H9 (cell line): ENCODE measurements at regions not wholly inside any gene's neighbourhood (a gene's known extent, or its start where the extent isn't known, plus 50 kb on each side); places are given as distances from the start of the nearest gene placed in this dataset.

Source experiments
- DNase-seq: peaks from one replicate; pipeline ENCODE4 v3.0.0-alpha.2; 2017
- H2AFZ ChIP-seq: one replicate; pipeline ENCODE4 v1.6.1; 2013; ENCODE audit warnings: mild to moderate bottlenecking, low read length, control low read depth, moderate library complexity
- H2AK5ac ChIP-seq: 2 replicates; pipeline ENCODE4 v1.6.1; 2013; ENCODE audit warnings: low read length, control low read depth, mixed read lengths; ENCODE audit not compliant: insufficient read length
- H2BK120ac ChIP-seq: one replicate; pipeline ENCODE4 v1.6.1; 2013; ENCODE audit warnings: low read depth, mild to moderate bottlenecking, low read length, control low read depth, inconsistent platforms; ENCODE audit not compliant: poor library complexity, severe bottlenecking
- H2BK12ac ChIP-seq: 2 replicates; pipeline ENCODE4 v1.6.1; 2013; ENCODE audit warnings: low read length, control low read depth, mixed read lengths, low read depth; ENCODE audit not compliant: insufficient read length
- H2BK15ac ChIP-seq: 2 replicates; pipeline ENCODE4 v1.6.1; 2013; ENCODE audit warnings: low read depth, low read length, control low read depth
- H2BK20ac ChIP-seq: one replicate; pipeline ENCODE4 v1.6.1; 2013; ENCODE audit warnings: low read depth, mild to moderate bottlenecking, low read length, control low read depth, inconsistent platforms; ENCODE audit not compliant: poor library complexity, severe bottlenecking
- H2BK5ac ChIP-seq: 2 replicates; pipeline ENCODE4 v1.6.1; 2013; ENCODE audit warnings: low read length, control low read depth, mixed read lengths; ENCODE audit not compliant: insufficient read length
- H3K14ac ChIP-seq: 2 replicates; pipeline ENCODE4 v1.6.1; 2013; ENCODE audit warnings: low read length, control low read depth; ENCODE audit not compliant: insufficient read depth
- H3K18ac ChIP-seq: 2 replicates; pipeline ENCODE4 v1.6.1; 2013; ENCODE audit warnings: low read depth, mild to moderate bottlenecking, mixed read lengths, low read length, control low read depth; ENCODE audit not compliant: insufficient read length
- H3K23ac ChIP-seq: 2 replicates; pipeline ENCODE4 v1.6.1; 2013; ENCODE audit warnings: low read length, control low read depth, mixed read lengths, low read depth; ENCODE audit not compliant: insufficient read length
- H3K23me2 ChIP-seq: 2 replicates; pipeline ENCODE4 v1.6.1; 2013; ENCODE audit warnings: low read depth, mild to moderate bottlenecking, mixed read lengths, low read length, control low read depth; ENCODE audit not compliant: insufficient read length, poor library complexity, severe bottlenecking
- H3K27ac ChIP-seq: 2 replicates; pipeline ENCODE4 v1.5.1; 2013; ENCODE audit warnings: low read length, control low read depth, mixed read lengths, low read depth; ENCODE audit not compliant: insufficient read length
- H3K27me3 ChIP-seq: 2 replicates; pipeline ENCODE4 v1.6.1; 2013; ENCODE audit warnings: low read length, control low read depth, inconsistent platforms; ENCODE audit not compliant: insufficient read depth
- H3K4ac ChIP-seq: 2 replicates; pipeline ENCODE4 v1.6.1; 2013; ENCODE audit warnings: low read depth, mild to moderate bottlenecking, control low read depth, inconsistent platforms, low read length, moderate library complexity
- H3K4me1 ChIP-seq: 2 replicates; pipeline ENCODE4 v1.6.1; 2013; ENCODE audit warnings: low read length, control low read depth, inconsistent platforms; ENCODE audit not compliant: insufficient read depth
- H3K4me2 ChIP-seq: 2 replicates; pipeline ENCODE4 v1.6.1; 2013; ENCODE audit warnings: low read length, control low read depth, mixed read lengths; ENCODE audit not compliant: insufficient read length, insufficient read depth
- H3K56ac ChIP-seq: 2 replicates; pipeline ENCODE4 v1.6.1; 2013; ENCODE audit warnings: low read depth, mild to moderate bottlenecking, mixed read lengths, low read length, control low read depth; ENCODE audit not compliant: insufficient read length
- H3K79me1 ChIP-seq: 2 replicates; pipeline ENCODE4 v1.6.1; 2013; ENCODE audit warnings: low read depth, mild to moderate bottlenecking, moderate library complexity, low read length, control low read depth, inconsistent platforms; ENCODE audit not compliant: insufficient read depth, poor library complexity, severe bottlenecking
- H3K79me2 ChIP-seq: 2 replicates; pipeline ENCODE4 v1.6.1; 2013; ENCODE audit warnings: low read length, control low read depth, inconsistent platforms; ENCODE audit not compliant: insufficient read depth
- H3K9ac ChIP-seq: 2 replicates; pipeline ENCODE4 v1.6.1; 2013; ENCODE audit warnings: low read length, control low read depth, mixed read lengths; ENCODE audit not compliant: insufficient read length; ENCODE audit errors: extremely low read depth
- H3K9me3 ChIP-seq: one replicate; pipeline ENCODE4 v1.6.1; 2013; ENCODE audit warnings: low read depth, low read length, inconsistent platforms; ENCODE audit not compliant: control insufficient read depth
- H3T11ph ChIP-seq: one replicate; pipeline ENCODE4 v1.6.1; 2013; ENCODE audit warnings: mild to moderate bottlenecking, low read length, control low read depth, inconsistent platforms
- H4K20me1 ChIP-seq: one replicate; pipeline ENCODE4 v1.6.1; 2013; ENCODE audit not compliant: control insufficient read depth, insufficient read length, insufficient read depth
- H4K5ac ChIP-seq: 2 replicates; pipeline ENCODE4 v1.6.1; 2013; ENCODE audit warnings: low read depth, mild to moderate bottlenecking, mixed read lengths, low read length, control low read depth; ENCODE audit not compliant: insufficient read length
- H4K8ac ChIP-seq: replicated peaks from 2 replicates; pipeline ENCODE4 v1.6.1; 2013; ENCODE audit warnings: low read length, control low read depth, mixed read lengths, low read depth; ENCODE audit not compliant: insufficient read length
- H4K91ac ChIP-seq: 2 replicates; pipeline ENCODE4 v1.6.1; 2013; ENCODE audit warnings: low read depth, mild to moderate bottlenecking, moderate library complexity, mixed read lengths, low read length, control low read depth; ENCODE audit not compliant: insufficient read length
- H3K27ac Mint-ChIP-seq, 3 experiments: 2 replicates in 2 of 3; 3 replicates in 1 of 3; pipeline ENCODE4 v1.8.0; 2020 to 2021; ENCODE audit warnings: mixed read lengths in 3 of 3, mild to moderate bottlenecking in 1 of 3, moderate library complexity in 1 of 3
- H3K27me3 Mint-ChIP-seq: 2 replicates; pipeline ENCODE4 v1.8.0; 2021; ENCODE audit warnings: low read depth, mild to moderate bottlenecking, moderate library complexity, mixed read lengths
- H3K36me3 Mint-ChIP-seq, 3 experiments: 2 replicates in 2 of 3; 3 replicates in 1 of 3; pipeline ENCODE4 v1.8.0; 2020 to 2021; ENCODE audit warnings: low read depth in 3 of 3, mixed read lengths in 3 of 3; ENCODE audit not compliant: insufficient read depth in 1 of 3
- H3K4me1 Mint-ChIP-seq, 2 experiments: 2 replicates each; pipeline ENCODE4 v1.8.0; 2020; ENCODE audit warnings: mixed read lengths in 2 of 2
- H3K4me3 Mint-ChIP-seq, 2 experiments: 2 replicates in 1 of 2; 3 replicates in 1 of 2; pipeline ENCODE4 v1.8.0; 2020 to 2021; ENCODE audit warnings: mild to moderate bottlenecking in 2 of 2, mixed read lengths in 2 of 2, moderate library complexity in 1 of 2
- H3K9me3 Mint-ChIP-seq, 2 experiments: 2 replicates in 1 of 2; 3 replicates in 1 of 2; pipeline ENCODE4 v1.8.0; 2020; ENCODE audit warnings: mild to moderate bottlenecking in 2 of 2, mixed read lengths in 2 of 2, moderate library complexity in 1 of 2
- CTCF ChIP-seq: fragments of 200-600 bp; sonication (generic); conservative IDR thresholded peaks from 3 replicates; pipeline ENCODE4 v1.8.0; 2021; ENCODE audit warnings: antibody characterized with exemption, mild to moderate bottlenecking
- WGBS: extraction: QIAGEN DNeasy Blood & Tissue Kit; methylation state at CpG from one replicate; pipeline ENCODE4 v1.1.7; 2013; ENCODE audit warnings: missing lambda C conversion rate, low lambda C conversion rate, mixed read lengths; ENCODE audit not compliant: insufficient read length; ENCODE audit errors: extremely low coverage; 5-methylcytosine and 5-hydroxymethylcytosine counted together

GRCh38 chr2:120944575-120944974, 208.9 kb downstream of the GLI2 start:
- H3K9ac ChIP-seq, result no peak overlapping the region
- H3K56ac ChIP-seq, result no peak overlapping the region
- no peak overlapping the region for H2BK20ac ChIP-seq
- WGBS, result no CpG with 5 or more reads among the region's 8 CpGs
- no peak overlapping the region for H4K5ac ChIP-seq
- no peak overlapping the region for H2BK5ac ChIP-seq
- no peaks in the 10 kb centered on the region for H3K9me3 ChIP-seq
- no peak for DNase-seq
- peak overlapping the region in 1 of 3 experiments; percentile 57; a peak in 1 of 7 replicates for H3K27ac Mint-ChIP-seq
- H3K79me1 ChIP-seq, result no peaks in the 10 kb centered on the region
- no peak overlapping the region for H3K23ac ChIP-seq
- no peak overlapping the region for H3K4me2 ChIP-seq
- no peak overlapping the region for H2AFZ ChIP-seq
- no peaks in the 10 kb centered on the region for H3K4me1 ChIP-seq
- H3T11ph ChIP-seq, result no peak overlapping the region
- no peak overlapping the region for H3K4ac ChIP-seq
- no peak overlapping the region for H2BK12ac ChIP-seq
- no peak overlapping the region for H2BK15ac ChIP-seq
- H2AK5ac ChIP-seq, result no peak overlapping the region
- no peaks in the 10 kb centered on the region; the same call in 1 of the 2 replicates for H3K79me2 ChIP-seq
- no peak overlapping the region for H2BK120ac ChIP-seq
- no peaks in the 10 kb centered on the region for H4K20me1 ChIP-seq
- peaks cover 5 to 17% (median 12%) of the 10 kb centered on the region in 3 experiments; a peak in 6 of 7 replicates for H3K36me3 Mint-ChIP-seq
- H3K18ac ChIP-seq, result no peak overlapping the region
- H3K27ac ChIP-seq, result no peak overlapping the region
- H4K8ac ChIP-seq, result no peak overlapping the region
- no peak for TF ChIP-seq CTCF
- no peaks in the 10 kb centered on the region for H3K23me2 ChIP-seq
- peaks cover 4 to 10% of the 10 kb centered on the region in 2 experiments; a peak in 3 of 4 replicates for H3K4me1 Mint-ChIP-seq
- no peaks in the 10 kb centered on the region for H3K27me3 ChIP-seq
- no peak overlapping the region for H3K4me3 Mint-ChIP-seq
- H3K27me3 Mint-ChIP-seq, result peaks cover 1% of the 10 kb centered on the region; the same call in 1 of the 2 replicates
- H3K14ac ChIP-seq, result no peak overlapping the region
- H4K91ac ChIP-seq, result no peak overlapping the region
- no peaks in the 10 kb centered on the region for H3K9me3 Mint-ChIP-seq
